OCI-LY7 (cell line): ENCODE measurements at regions not wholly inside any gene's neighbourhood (a gene's known extent, or its start where the extent isn't known, plus 50 kb on each side); places are given as distances from the start of the nearest gene placed in this dataset.

Source experiments
- BruUV-seq: library from RNA; stranded (reverse); fragments of 400-500 nt; replicated peaks from 2 replicates; lab custom pipeline; 2021; lab: Mats Ljungman, UMichigan
- CTCF ChIA-PET: fragments of 300-600 bp; sonication (Branson Sonifier 250); formaldehyde crosslinking; loops from one replicate; lab custom pipeline; 2022; ENCODE audit warnings: antibody characterized with exemption; ENCODE audit not compliant: unreplicated experiment; lab: Charles Lee
- POLR2A ChIA-PET: fragments of 300-600 bp; sonication (Branson Sonifier 250); formaldehyde crosslinking; loops from one replicate; lab custom pipeline; 2022; ENCODE audit warnings: antibody characterized with exemption; lab: Charles Lee
- DNase-seq: peaks from one replicate; pipeline ENCODE4 v3.0.0-alpha.2; 2015; ENCODE audit warnings: low spot score
- H2AFZ ChIP-seq: fragments of 200-600 bp; sonication (generic), shearing (Covaris generic); 2 replicates; pipeline ENCODE4 v1.6.1; 2014; ENCODE audit warnings: mild to moderate bottlenecking, antibody characterized with exemption, low read length, moderate library complexity
- H3K27ac ChIP-seq: fragments of 200-600 bp; sonication (generic); 2 replicates; pipeline ENCODE4 v1.5.1; 2014; ENCODE audit warnings: mixed run types, low read depth, mild to moderate bottlenecking, moderate library complexity, low read length, inconsistent platforms; ENCODE audit not compliant: poor library complexity, severe bottlenecking
- H3K36me3 ChIP-seq: fragments of 200-600 bp; sonication (generic); 2 replicates; pipeline ENCODE4 v1.6.1; 2014; ENCODE audit warnings: mild to moderate bottlenecking, antibody characterized with exemption, low read length, moderate library complexity, mixed read lengths; ENCODE audit not compliant: insufficient read depth
- H3K4me1 ChIP-seq: fragments of 200-600 bp; sonication (generic); 2 replicates; pipeline ENCODE4 v1.5.1; 2014; ENCODE audit warnings: mild to moderate bottlenecking, low read length; ENCODE audit not compliant: insufficient read depth, poor library complexity, severe bottlenecking
- H3K4me2 ChIP-seq: fragments of 200-600 bp; sonication (generic); 2 replicates; pipeline ENCODE4 v1.6.1; 2014; ENCODE audit warnings: mild to moderate bottlenecking, low read length
- H3K4me3 ChIP-seq: fragments of 200-600 bp; sonication (generic); 2 replicates; pipeline ENCODE4 v1.5.1; 2014; ENCODE audit warnings: mild to moderate bottlenecking, low read depth, low read length; ENCODE audit not compliant: poor library complexity, severe bottlenecking
- H3K79me2 ChIP-seq: fragments of 200-600 bp; sonication (generic); 2 replicates; pipeline ENCODE4 v1.6.1; 2016; ENCODE audit warnings: low read depth, mild to moderate bottlenecking, low read length, moderate library complexity, mixed read lengths; ENCODE audit not compliant: insufficient read depth
- H3K9me2 ChIP-seq: fragments of 200-600 bp; sonication (generic); 2 replicates; pipeline ENCODE4 v1.6.1; 2016; ENCODE audit warnings: mild to moderate bottlenecking, low read length, mixed read lengths; ENCODE audit not compliant: insufficient read depth
- H3K9me3 ChIP-seq: fragments of 200-600 bp; sonication (generic); 2 replicates; pipeline ENCODE4 v1.6.1; 2014; ENCODE audit warnings: mild to moderate bottlenecking, mixed run types, low read length, mixed read lengths
- H4K20me1 ChIP-seq: fragments of 200-600 bp; sonication (generic); 2 replicates; pipeline ENCODE4 v1.6.1; 2014; ENCODE audit warnings: mild to moderate bottlenecking, antibody characterized with exemption, low read length, moderate library complexity, mixed read lengths; ENCODE audit not compliant: insufficient read depth
- EZH2phosphoT487 ChIP-seq: fragments of 200-600 bp; sonication (generic); IDR thresholded peaks from 2 replicates; pipeline ENCODE4 v1.6.1; 2018; ENCODE audit warnings: low read depth, borderline replicate concordance, mild to moderate bottlenecking, mixed run types, antibody characterized with exemption, low read length, moderate library complexity, mixed read lengths
- intact Hi-C: fragments of 100-400 bp; cut with micrococcal nuclease; formaldehyde crosslinking; loops from one replicate; pipeline ENCODE4 v1.10.0; 2022; ENCODE audit not compliant: unreplicated experiment
- TF ChIP-seq, protein P1 (sequence below): fragments of 200-600 bp; sonication (generic); conservative IDR thresholded peaks from 2 replicates; pipeline ENCODE4 v1.5.1; 2014; ENCODE audit warnings: mild to moderate bottlenecking, antibody characterized with exemption, low read length, moderate library complexity, mixed read lengths

- intact Hi-C loops = no loop called here
- POLR2A ChIA-PET = no interaction called here
- BruUV-seq = no TSS peak
- no peaks in the 10 kb centered on the region for H3K79me2 ChIP-seq
- H3K27ac ChIP-seq = no peak overlapping the region
- CTCF ChIA-PET = no interaction called here
- H2AFZ ChIP-seq = no peak overlapping the region
- no peaks in the 10 kb centered on the region for H3K9me3 ChIP-seq
- H3K4me2 ChIP-seq = no peak overlapping the region
- DNase-seq = no peak
- H3K9me2 ChIP-seq = no peaks in the 10 kb centered on the region
- no peak for TF ChIP-seq EZH2phosphoT487
- TF ChIP-seq, protein P1, sequence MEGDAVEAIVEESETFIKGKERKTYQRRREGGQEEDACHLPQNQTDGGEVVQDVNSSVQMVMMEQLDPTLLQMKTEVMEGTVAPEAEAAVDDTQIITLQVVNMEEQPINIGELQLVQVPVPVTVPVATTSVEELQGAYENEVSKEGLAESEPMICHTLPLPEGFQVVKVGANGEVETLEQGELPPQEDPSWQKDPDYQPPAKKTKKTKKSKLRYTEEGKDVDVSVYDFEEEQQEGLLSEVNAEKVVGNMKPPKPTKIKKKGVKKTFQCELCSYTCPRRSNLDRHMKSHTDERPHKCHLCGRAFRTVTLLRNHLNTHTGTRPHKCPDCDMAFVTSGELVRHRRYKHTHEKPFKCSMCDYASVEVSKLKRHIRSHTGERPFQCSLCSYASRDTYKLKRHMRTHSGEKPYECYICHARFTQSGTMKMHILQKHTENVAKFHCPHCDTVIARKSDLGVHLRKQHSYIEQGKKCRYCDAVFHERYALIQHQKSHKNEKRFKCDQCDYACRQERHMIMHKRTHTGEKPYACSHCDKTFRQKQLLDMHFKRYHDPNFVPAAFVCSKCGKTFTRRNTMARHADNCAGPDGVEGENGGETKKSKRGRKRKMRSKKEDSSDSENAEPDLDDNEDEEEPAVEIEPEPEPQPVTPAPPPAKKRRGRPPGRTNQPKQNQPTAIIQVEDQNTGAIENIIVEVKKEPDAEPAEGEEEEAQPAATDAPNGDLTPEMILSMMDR = no peak
- no peaks in the 10 kb centered on the region for H4K20me1 ChIP-seq
- no peak overlapping the region for H3K4me3 ChIP-seq
- no peaks in the 10 kb centered on the region for H3K36me3 ChIP-seq
- H3K4me1 ChIP-seq = no peaks in the 10 kb centered on the region
Measured at GRCh38 chr3:116951610-116952009, 242.0 kb downstream of the TUSC7 start.

DNA sequence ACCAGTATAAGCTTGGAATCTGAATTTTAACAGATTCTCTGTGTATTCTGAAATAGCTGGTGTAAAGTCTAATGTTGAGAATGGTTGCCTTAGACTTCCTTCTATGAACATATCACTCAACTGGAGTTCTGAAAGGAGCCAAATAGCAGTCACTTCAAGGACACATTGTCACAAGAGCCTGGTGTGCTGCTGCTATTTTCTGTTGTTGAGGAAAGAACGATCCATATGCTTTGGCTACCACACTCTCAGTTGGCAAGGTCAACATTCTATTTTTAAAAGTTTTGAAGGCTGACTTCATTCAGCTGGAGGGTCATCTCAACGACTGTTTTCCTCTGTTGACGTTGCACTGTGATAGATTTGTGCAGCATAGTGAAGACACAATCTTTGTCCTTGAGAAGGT, 248.7 kb downstream of the TUSC7 start:
- TF ChIP-seq, protein P1 = no peak
- Histone ChIP-seq H3K27ac (no peak overlapping the region), H2AFZ (no peak overlapping the region), H3K4me2 (no peak overlapping the region), H3K36me3 (no peaks in the 10 kb centered on the region), H3K9me2 (no peaks in the 10 kb centered on the region), H3K9me3 (no peaks in the 10 kb centered on the region), H3K4me3 (no peak overlapping the region), H4K20me1 (no peaks in the 10 kb centered on the region), H3K79me2 (no peaks in the 10 kb centered on the region), H3K4me1 (no peaks in the 10 kb centered on the region)
- POLR2A ChIA-PET = interaction anchor here (0.7 kb wide), 1 partner anchor 1299 kb away, joined by 3 read pairs; no protein-coding TSS in a partner anchor
- no TSS peak for BruUV-seq
- intact Hi-C loops = no loop called here
- CTCF ChIA-PET = no interaction called here
- DNase-seq = no peak

DNA sequence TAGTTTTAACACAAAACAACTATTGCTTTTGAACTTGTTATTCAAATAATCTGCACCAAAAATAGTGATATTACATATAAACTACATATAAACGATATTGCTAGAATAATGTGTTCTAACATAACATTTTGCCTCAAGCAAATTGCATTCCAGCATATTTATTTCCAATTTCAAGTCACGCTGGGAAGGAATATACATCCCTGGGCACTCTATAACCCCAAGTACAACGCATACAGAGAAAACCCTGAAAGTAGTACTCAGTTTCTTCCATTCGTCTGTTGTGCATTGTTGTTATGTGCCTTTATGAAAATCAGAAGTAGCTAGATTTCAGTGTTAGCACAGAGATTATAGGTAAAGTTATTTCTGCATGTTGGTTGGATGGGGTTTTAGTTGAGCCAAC, 251.5 kb downstream of the TUSC7 start:
- Histone ChIP-seq H4K20me1 (no peaks in the 10 kb centered on the region), H3K79me2 (no peaks in the 10 kb centered on the region), H3K27ac (no peak overlapping the region), H3K9me2 (no peaks in the 10 kb centered on the region), H3K4me1 (no peaks in the 10 kb centered on the region), H3K9me3 (no peaks in the 10 kb centered on the region), H3K36me3 (no peaks in the 10 kb centered on the region), H2AFZ (no peak overlapping the region), H3K4me2 (no peak overlapping the region), H3K4me3 (no peak overlapping the region)
- TF ChIP-seq, protein P1 = no peak
- no peak for DNase-seq
- ChIA-PET CTCF (no interaction called here), POLR2A (no interaction called here)
- intact Hi-C loops = no loop called here
- no TSS peak for BruUV-seq
